GM12865 (cell line): ENCODE measurements at regions not wholly inside any gene's neighbourhood (a gene's known extent, or its start where the extent isn't known, plus 50 kb on each side); places are given as distances from the start of the nearest gene placed in this dataset.

Source experiments
- DNase-seq: peaks from one replicate; pipeline ENCODE4 v3.0.0; 2010; ENCODE audit warnings: low read depth
- H3K4me3 ChIP-seq: 2 replicates; pipeline ENCODE4 v1.5.1; 2011; ENCODE audit warnings: mild to moderate bottlenecking, low read depth, low read length, control low read depth
- CTCF ChIP-seq: IDR thresholded peaks from 2 replicates; pipeline ENCODE4 v1.5.1; 2011; ENCODE audit warnings: low read length, control low read depth, low read depth, inconsistent platforms; ENCODE audit not compliant: insufficient read depth; ENCODE audit errors: missing control alignments

GRCh38 chr14:98345161-98345560 lies 926.8 kb downstream of the BCL11B start:
- no peak for DNase-seq
- TF ChIP-seq CTCF: no peak
- H3K4me3 ChIP-seq: no peak overlapping the region

DNA sequence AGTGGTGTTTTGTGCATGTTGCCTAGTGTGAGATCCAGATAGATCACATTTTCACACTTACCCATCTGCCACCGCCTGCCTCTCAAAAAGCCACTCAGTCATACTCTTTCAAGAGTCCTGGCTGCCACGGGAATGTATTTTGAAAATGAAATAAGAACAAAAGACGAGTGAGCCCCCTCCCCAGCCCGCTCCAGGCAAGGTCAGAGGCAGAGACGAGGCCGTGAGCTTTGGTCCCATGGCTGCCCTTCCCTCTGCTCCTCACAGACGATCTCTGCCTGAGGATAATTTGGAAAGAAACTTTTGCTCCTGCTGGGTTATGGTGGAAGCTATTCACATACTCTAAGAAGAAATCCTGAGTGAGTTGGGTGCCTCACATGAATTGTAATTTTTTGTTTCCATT lies 924.3 kb downstream of the BCL11B start:
- no peak for TF ChIP-seq CTCF
- no peak overlapping the region for H3K4me3 ChIP-seq
- DNase-seq: no peak

- TF ChIP-seq CTCF: no peak
- no peak overlapping the region for H3K4me3 ChIP-seq
- DNase-seq: peak; percentile 43
These were observed 923.5 kb downstream of the BCL11B start for GRCh38 chr14:98348505-98348904.

DNA sequence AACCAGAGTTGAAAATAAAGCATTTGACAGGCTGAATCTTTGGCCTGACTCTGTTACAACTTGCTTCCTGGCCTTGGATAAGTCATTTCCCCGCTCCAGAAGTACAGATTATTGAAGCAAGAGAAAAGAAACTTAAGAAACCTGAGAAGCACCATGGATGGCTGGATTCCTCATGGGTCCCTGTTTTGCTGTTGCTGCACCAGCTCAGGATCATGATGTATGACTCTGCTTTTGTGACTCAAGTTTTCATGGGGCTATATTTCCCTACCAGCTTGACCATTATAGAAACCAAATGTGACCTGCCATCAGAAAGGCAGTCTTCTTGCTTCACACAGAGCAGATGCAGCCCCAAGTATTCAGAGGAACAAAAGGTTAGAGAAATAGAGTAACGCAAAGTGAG lies 921.8 kb downstream of the BCL11B start:
- DNase-seq: no peak
- TF ChIP-seq CTCF: no peak
- H3K4me3 ChIP-seq: no peak overlapping the region

GRCh38 chr14:98364961-98365360 lies 907.0 kb downstream of the BCL11B start:
- no peak overlapping the region for H3K4me3 ChIP-seq
- DNase-seq: no peak
- no peak for TF ChIP-seq CTCF

DNA sequence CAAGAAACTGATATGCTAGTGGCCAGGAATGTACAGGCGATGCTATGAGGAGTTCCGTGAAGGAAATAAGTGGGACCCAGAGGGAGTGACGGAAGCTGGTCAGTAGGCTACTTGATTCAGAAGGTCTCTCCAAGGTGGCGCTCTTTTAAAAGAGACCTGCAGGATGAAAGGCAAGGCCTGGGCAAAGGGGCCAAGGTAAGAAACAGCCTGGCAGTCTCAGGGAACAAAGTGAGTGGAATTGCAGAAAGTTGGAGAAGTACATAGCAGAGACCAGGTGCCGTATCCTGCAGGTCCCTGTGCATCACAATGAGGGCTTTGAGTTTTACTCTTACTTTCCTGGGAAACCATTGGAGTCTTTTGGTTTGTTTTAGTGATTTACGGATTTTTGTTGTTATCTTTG lies 905.6 kb downstream of the BCL11B start:
- H3K4me3 ChIP-seq: no peak overlapping the region
- TF ChIP-seq CTCF: no peak
- DNase-seq: no peak

GRCh38 chr14:98368221-98368620 lies 903.8 kb downstream of the BCL11B start:
- H3K4me3 ChIP-seq: no peak overlapping the region
- no peak for DNase-seq
- no peak for TF ChIP-seq CTCF
